ENCODE measurements at regions not wholly inside any gene's neighbourhood (a gene's known extent, or its start where the extent isn't known, plus 50 kb on each side); places are given as distances from the start of the nearest gene placed in this dataset.
A peak's percentile ranks its signal among the peaks of the same experiment; 100 is the strongest.

GRCh38 chr13:59450229-59450628 is 713.5 kb downstream of the DIAPH3 start:
- TF ChIP-seq POLR2A (IDR thresholded peaks at IDR 0.05; ENCODE audit: low read depth, low read length): no peak
- no peak for TF ChIP-seq POLR2AphosphoS5 (IDR thresholded peaks at IDR 0.05; ENCODE audit: low read depth, low read length)
- no peak for TF ChIP-seq TAF1 (IDR thresholded peaks at IDR 0.05; ENCODE audit: low read depth, low read length)
- TF ChIP-seq SPI1 (IDR thresholded peaks at IDR 0.05; ENCODE audit: low read depth, low read length): no peak
- no peak for TF ChIP-seq PAX5 (IDR thresholded peaks at IDR 0.05; ENCODE audit: insufficient read depth, low read length, severe bottlenecking)
- TF ChIP-seq POU2F2 (IDR thresholded peaks at IDR 0.05; ENCODE audit: low read depth, low read length): no peak
- DNase-seq (ENCODE audit: insufficient read length, low spot score) (no peak), FAIRE-seq (no peak)

- DNase-seq (ENCODE audit: insufficient read length, low spot score) (no peak), FAIRE-seq (no peak)
- TF ChIP-seq POLR2AphosphoS5 (IDR thresholded peaks at IDR 0.05; ENCODE audit: low read depth, low read length) (no peak), SPI1 (IDR thresholded peaks at IDR 0.05; ENCODE audit: low read depth, low read length) (no peak), POU2F2 (IDR thresholded peaks at IDR 0.05; ENCODE audit: low read depth, low read length) (no peak), TAF1 (IDR thresholded peaks at IDR 0.05; ENCODE audit: low read depth, low read length) (no peak), PAX5 (IDR thresholded peaks at IDR 0.05; ENCODE audit: insufficient read depth, low read length, severe bottlenecking) (no peak), POLR2A (IDR thresholded peaks at IDR 0.05; ENCODE audit: low read depth, low read length) (no peak)
These were observed 712.5 kb downstream of the DIAPH3 start for GRCh38 chr13:59451236-59451635.

GRCh38 chr13:59452189-59452890 is 711.4 kb downstream of the DIAPH3 start:
- DNase-seq (ENCODE audit: insufficient read length, low spot score): no peak
- TF ChIP-seq POU2F2 (IDR thresholded peaks at IDR 0.05; ENCODE audit: low read depth, low read length) (no peak), SPI1 (IDR thresholded peaks at IDR 0.05; ENCODE audit: low read depth, low read length) (no peak), TAF1 (IDR thresholded peaks at IDR 0.05; ENCODE audit: low read depth, low read length) (no peak), PAX5 (IDR thresholded peaks at IDR 0.05; ENCODE audit: insufficient read depth, low read length, severe bottlenecking) (no peak), POLR2A (IDR thresholded peaks at IDR 0.05; ENCODE audit: low read depth, low read length) (no peak)
- FAIRE-seq: no peak

GRCh38 chr13:59458908-59459579 is 704.7 kb downstream of the DIAPH3 start:
- DNase-seq (ENCODE audit: insufficient read length, low spot score) (no peak), FAIRE-seq (no peak)
- peak; percentile 60 for TF ChIP-seq SPI1 (IDR thresholded peaks at IDR 0.05; ENCODE audit: low read depth, low read length)
- TF ChIP-seq POU2F2 (IDR thresholded peaks at IDR 0.05; ENCODE audit: low read depth, low read length): no peak

GRCh38 chr13:59459972-59460371 is 703.8 kb downstream of the DIAPH3 start:
- DNase-seq (ENCODE audit: insufficient read length, low spot score) (no peak), FAIRE-seq (no peak)
- no peak for TF ChIP-seq TAF1 (IDR thresholded peaks at IDR 0.05; ENCODE audit: low read depth, low read length)
- TF ChIP-seq POLR2AphosphoS5 (IDR thresholded peaks at IDR 0.05; ENCODE audit: low read depth, low read length): no peak
- TF ChIP-seq SPI1 (IDR thresholded peaks at IDR 0.05; ENCODE audit: low read depth, low read length): no peak
- no peak for TF ChIP-seq PAX5 (IDR thresholded peaks at IDR 0.05; ENCODE audit: insufficient read depth, low read length, severe bottlenecking)
- TF ChIP-seq POLR2A (IDR thresholded peaks at IDR 0.05; ENCODE audit: low read depth, low read length): no peak

GRCh38 chr13:59461411-59461810 is 702.3 kb downstream of the DIAPH3 start:
- no peak for DNase-seq (ENCODE audit: insufficient read length, low spot score)
- no peak for FAIRE-seq
- TF ChIP-seq SPI1 (IDR thresholded peaks at IDR 0.05; ENCODE audit: low read depth, low read length): no peak
- TF ChIP-seq POLR2A (IDR thresholded peaks at IDR 0.05; ENCODE audit: low read depth, low read length): no peak
- TF ChIP-seq POLR2AphosphoS5 (IDR thresholded peaks at IDR 0.05; ENCODE audit: low read depth, low read length): no peak
- TF ChIP-seq PAX5 (IDR thresholded peaks at IDR 0.05; ENCODE audit: insufficient read depth, low read length, severe bottlenecking): no peak
- TF ChIP-seq POU2F2 (IDR thresholded peaks at IDR 0.05; ENCODE audit: low read depth, low read length): no peak
- TF ChIP-seq TAF1 (IDR thresholded peaks at IDR 0.05; ENCODE audit: low read depth, low read length): no peak

- FAIRE-seq (no peak), DNase-seq (ENCODE audit: insufficient read length, low spot score) (no peak)
- TF ChIP-seq SPI1 (IDR thresholded peaks at IDR 0.05; ENCODE audit: low read depth, low read length) (no peak), PAX5 (IDR thresholded peaks at IDR 0.05; ENCODE audit: insufficient read depth, low read length, severe bottlenecking) (no peak), POLR2AphosphoS5 (IDR thresholded peaks at IDR 0.05; ENCODE audit: low read depth, low read length) (no peak), POLR2A (IDR thresholded peaks at IDR 0.05; ENCODE audit: low read depth, low read length) (no peak), POU2F2 (IDR thresholded peaks at IDR 0.05; ENCODE audit: low read depth, low read length) (no peak), TAF1 (IDR thresholded peaks at IDR 0.05; ENCODE audit: low read depth, low read length) (no peak)
These were observed 700.7 kb downstream of the DIAPH3 start for GRCh38 chr13:59463023-59463422.

- FAIRE-seq (no peak), DNase-seq (ENCODE audit: insufficient read length, low spot score) (no peak)
These were observed 698.8 kb downstream of the DIAPH3 start for GRCh38 chr13:59464926-59465325.

GRCh38 chr13:59468396-59468795 is 695.3 kb downstream of the DIAPH3 start:
- DNase-seq (ENCODE audit: insufficient read length, low spot score) (no peak), FAIRE-seq (no peak)
- TF ChIP-seq SPI1 (IDR thresholded peaks at IDR 0.05; ENCODE audit: low read depth, low read length) (no peak), POLR2AphosphoS5 (IDR thresholded peaks at IDR 0.05; ENCODE audit: low read depth, low read length) (no peak), TAF1 (IDR thresholded peaks at IDR 0.05; ENCODE audit: low read depth, low read length) (no peak), PAX5 (IDR thresholded peaks at IDR 0.05; ENCODE audit: insufficient read depth, low read length, severe bottlenecking) (no peak), POU2F2 (IDR thresholded peaks at IDR 0.05; ENCODE audit: low read depth, low read length) (no peak), POLR2A (IDR thresholded peaks at IDR 0.05; ENCODE audit: low read depth, low read length) (no peak)

More at GRCh38 chr13:59464926-59465325, 698.8 kb downstream of the DIAPH3 start:
- TF ChIP-seq POU2F2 (IDR thresholded peaks at IDR 0.05; ENCODE audit: low read depth, low read length) (no peak), SPI1 (IDR thresholded peaks at IDR 0.05; ENCODE audit: low read depth, low read length) (no peak), TAF1 (IDR thresholded peaks at IDR 0.05; ENCODE audit: low read depth, low read length) (no peak), PAX5 (IDR thresholded peaks at IDR 0.05; ENCODE audit: insufficient read depth, low read length, severe bottlenecking) (no peak), POLR2AphosphoS5 (IDR thresholded peaks at IDR 0.05; ENCODE audit: low read depth, low read length) (no peak), POLR2A (IDR thresholded peaks at IDR 0.05; ENCODE audit: low read depth, low read length) (no peak)

All from GM12891 (cell line).